ENCODE measurements at regions not wholly inside any gene's neighbourhood (a gene's known extent, or its start where the extent isn't known, plus 50 kb on each side); places are given as distances from the start of the nearest gene placed in this dataset.
A peak's percentile ranks its signal among the peaks of the same experiment; 100 is the strongest.

DNA sequence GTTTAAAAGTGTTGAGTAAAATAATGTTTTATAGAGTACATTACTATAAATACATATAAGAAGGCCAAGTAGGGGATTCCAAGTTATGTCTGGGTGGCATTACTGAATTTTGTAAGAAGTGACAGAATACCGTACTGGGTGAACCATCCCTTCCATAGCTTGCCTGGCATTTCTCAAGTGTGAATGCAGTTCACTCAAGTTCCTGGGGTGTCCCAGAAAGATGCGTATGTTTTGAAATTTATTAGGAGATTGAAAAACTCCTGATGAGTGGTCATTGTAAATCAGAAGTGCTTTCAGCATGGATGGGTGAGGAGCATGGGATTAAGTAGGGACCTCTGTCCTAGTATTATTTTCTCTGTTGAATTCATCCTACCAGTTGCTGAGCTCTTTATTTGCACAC lies 103.2 kb downstream of the VAPA start:
- Histone ChIP-seq H3K4me1 (peaks cover 0 to 19% (median 3%) of the 10 kb centered on the region in 4 donors), H3K9me3 (no peaks in the 10 kb centered on the region), H3K36me3 (no peaks in the 10 kb centered on the region), H3K27ac (peak overlapping the region; percentile 43 to 56 (median 44)), H3K27me3 (no peaks in the 10 kb centered on the region), H3K4me3 (no peak overlapping the region)
- no peak for TF ChIP-seq POLR2A (IDR thresholded peaks at IDR 0.05)
- TF ChIP-seq CTCF (IDR thresholded peaks at IDR 0.05), result no peak
- TF ChIP-seq POLR2AphosphoS5 (IDR thresholded peaks at IDR 0.05), result no peak
- no peak for TF ChIP-seq EP300 (IDR thresholded peaks at IDR 0.05; ENCODE audit: low read depth)
- in situ Hi-C loops (cut with MboI; ENCODE audit: low pct_ligation_motif_present in 1 of 4, low pct_unique_long_range_greater_than_20kb in 1 of 4, low sequenced_read_pairs in 3 of 4) (no loop called here), intact Hi-C loops (cut with DNase I; ENCODE audit: low total_unique reads) (no loop called here)
- WGBS, 2 donors (ENCODE audit: low coverage in 1 of 2), result 76 to 85% methylated on average over 2 of the region's 2 CpGs
- no peak for DNase-seq

DNA sequence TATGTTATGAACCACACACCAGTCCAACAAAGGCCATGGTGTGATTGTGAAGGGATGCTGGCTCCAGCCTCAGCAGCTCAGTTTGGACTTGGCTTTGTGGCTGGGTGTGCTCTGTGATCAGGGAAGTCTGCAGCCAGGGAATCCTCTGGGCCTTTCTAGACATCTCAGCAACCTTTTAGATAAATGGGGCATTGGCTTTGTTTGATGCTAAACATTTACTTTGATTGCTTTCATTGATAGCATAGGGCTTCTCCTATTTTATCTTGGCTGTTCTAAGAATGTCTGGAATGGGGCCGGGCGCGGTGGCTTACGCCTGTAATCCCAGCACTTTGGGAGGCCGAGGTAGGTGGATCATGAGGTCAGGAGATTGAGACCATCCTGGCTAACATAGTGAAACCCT lies 104.5 kb downstream of the VAPA start:
- H3K9me3 ChIP-seq, result no peaks in the 10 kb centered on the region
- DNase-seq, result no peak
- TF ChIP-seq POLR2AphosphoS5 (IDR thresholded peaks at IDR 0.05) (no peak), POLR2A (IDR thresholded peaks at IDR 0.05) (no peak), CTCF (IDR thresholded peaks at IDR 0.05) (no peak), EP300 (IDR thresholded peaks at IDR 0.05; ENCODE audit: low read depth) (no peak)
- in situ Hi-C loops (cut with MboI; ENCODE audit: low pct_ligation_motif_present in 1 of 4, low pct_unique_long_range_greater_than_20kb in 1 of 4, low sequenced_read_pairs in 3 of 4) (no loop called here), intact Hi-C loops (cut with DNase I; ENCODE audit: low total_unique reads) (no loop called here)
- H3K27me3 ChIP-seq, result no peaks in the 10 kb centered on the region
- peaks cover 0 to 19% (median 3%) of the 10 kb centered on the region in 4 donors for H3K4me1 ChIP-seq
- H3K27ac ChIP-seq, result no peak overlapping the region
- WGBS, 2 donors (ENCODE audit: low coverage in 1 of 2), result 84 to 100% methylated on average over 3 to 5 of the region's 5 CpGs
- H3K4me3 ChIP-seq, result no peak overlapping the region
- H3K36me3 ChIP-seq, result no peaks in the 10 kb centered on the region

- WGBS, 2 donors (ENCODE audit: low coverage in 1 of 2), result 33 to 51% methylated on average over 6 of the region's 6 CpGs
- in situ Hi-C loops (cut with MboI; ENCODE audit: low pct_ligation_motif_present in 1 of 4, low pct_unique_long_range_greater_than_20kb in 1 of 4, low sequenced_read_pairs in 3 of 4), result no loop called here
- Histone ChIP-seq H3K9me3 (no peaks in the 10 kb centered on the region), H3K27ac (no peak overlapping the region), H3K4me3 (no peak overlapping the region), H3K27me3 (no peaks in the 10 kb centered on the region), H3K4me1 (peaks cover 0 to 17% (median 3%) of the 10 kb centered on the region in 4 donors), H3K36me3 (no peaks in the 10 kb centered on the region)
- no peak for DNase-seq
- intact Hi-C loops (cut with DNase I; ENCODE audit: low total_unique reads), result no loop called here
- TF ChIP-seq CTCF (IDR thresholded peaks at IDR 0.05) (no peak), POLR2A (IDR thresholded peaks at IDR 0.05) (no peak), POLR2AphosphoS5 (IDR thresholded peaks at IDR 0.05) (no peak), EP300 (IDR thresholded peaks at IDR 0.05; ENCODE audit: low read depth) (no peak)
Observed at GRCh38 chr18:10020171-10020570, 106.4 kb downstream of the VAPA start.

DNA sequence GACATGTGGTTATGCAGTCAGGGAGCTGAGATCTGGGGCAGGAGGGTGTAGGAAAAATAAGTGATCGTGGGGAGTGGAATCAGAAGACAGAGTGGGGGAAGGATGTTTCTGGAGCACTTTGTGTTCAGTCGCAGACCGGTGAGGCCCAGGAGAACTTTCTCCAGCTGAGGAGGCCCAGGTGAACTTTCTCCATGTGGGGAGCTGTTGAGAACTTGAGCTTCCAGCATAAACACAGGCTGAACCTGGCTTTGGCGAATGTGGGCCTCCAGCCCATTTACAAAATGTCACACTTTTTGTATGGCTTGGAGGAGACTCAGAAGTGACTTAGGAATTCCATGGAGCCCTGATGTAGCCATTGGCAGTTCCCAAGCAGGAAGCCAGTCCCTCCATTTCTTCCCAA lies 108.5 kb downstream of the VAPA start:
- H3K27ac ChIP-seq, result no peak overlapping the region
- 84 to 90% methylated on average over 3 to 4 of the region's 4 CpGs for WGBS, 2 donors (ENCODE audit: low coverage in 1 of 2)
- in situ Hi-C loops (cut with MboI; ENCODE audit: low pct_ligation_motif_present in 1 of 4, low pct_unique_long_range_greater_than_20kb in 1 of 4, low sequenced_read_pairs in 3 of 4) (no loop called here), intact Hi-C loops (cut with DNase I; ENCODE audit: low total_unique reads) (no loop called here)
- no peak for DNase-seq
- no peaks in the 10 kb centered on the region for H3K36me3 ChIP-seq
- H3K4me1 ChIP-seq, result no peaks in the 10 kb centered on the region
- TF ChIP-seq POLR2AphosphoS5 (IDR thresholded peaks at IDR 0.05), result no peak
- no peak for TF ChIP-seq POLR2A (IDR thresholded peaks at IDR 0.05)
- no peak for TF ChIP-seq CTCF (IDR thresholded peaks at IDR 0.05)
- TF ChIP-seq EP300 (IDR thresholded peaks at IDR 0.05; ENCODE audit: low read depth), result no peak
- H3K4me3 ChIP-seq, result no peak overlapping the region
- no peaks in the 10 kb centered on the region for H3K9me3 ChIP-seq
- H3K27me3 ChIP-seq, result no peaks in the 10 kb centered on the region
